ENCODE measurements at regions not wholly inside any gene's neighbourhood (a gene's known extent, or its start where the extent isn't known, plus 50 kb on each side); places are given as distances from the start of the nearest gene placed in this dataset.

GRCh38 chr13:88752041-88752440 lies 1080.9 kb downstream of the SLITRK5 start:
- TF ChIP-seq CTCF (IDR thresholded peaks at IDR 0.05) (no peak), EP300 (IDR thresholded peaks at IDR 0.05) (no peak), POLR2AphosphoS5 (IDR thresholded peaks at IDR 0.05) (no peak), POLR2A (IDR thresholded peaks at IDR 0.05) (no peak)

All from sigmoid colon (tissue), 4 donors.